ENCODE measurements at regions not wholly inside any gene's neighbourhood (a gene's known extent, or its start where the extent isn't known, plus 50 kb on each side); places are given as distances from the start of the nearest gene placed in this dataset.

- DNase-seq, result no peak
These were observed 436.5 kb downstream of the RND3 start for GRCh38 chr2:150051004-150051403.

DNA sequence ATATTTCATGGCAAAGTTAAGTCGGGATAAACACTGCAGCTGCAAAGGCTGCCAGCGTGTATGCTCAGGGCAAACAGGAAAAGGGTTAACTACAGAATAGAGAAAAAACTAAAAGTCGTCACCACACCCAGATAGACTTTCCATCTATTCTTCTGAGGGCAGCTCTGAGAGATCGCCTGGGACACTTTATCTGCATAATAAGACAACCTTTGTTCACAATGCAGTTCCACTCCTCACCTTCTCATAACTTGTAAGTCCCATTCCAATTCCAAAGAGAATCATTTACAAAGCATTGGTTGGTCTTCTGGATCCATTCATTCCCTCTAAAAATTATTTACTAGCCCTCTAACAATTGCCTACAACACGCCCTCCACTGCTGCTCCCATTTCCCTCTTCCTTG lies 437.4 kb downstream of the RND3 start:
- no peak for DNase-seq

DNA sequence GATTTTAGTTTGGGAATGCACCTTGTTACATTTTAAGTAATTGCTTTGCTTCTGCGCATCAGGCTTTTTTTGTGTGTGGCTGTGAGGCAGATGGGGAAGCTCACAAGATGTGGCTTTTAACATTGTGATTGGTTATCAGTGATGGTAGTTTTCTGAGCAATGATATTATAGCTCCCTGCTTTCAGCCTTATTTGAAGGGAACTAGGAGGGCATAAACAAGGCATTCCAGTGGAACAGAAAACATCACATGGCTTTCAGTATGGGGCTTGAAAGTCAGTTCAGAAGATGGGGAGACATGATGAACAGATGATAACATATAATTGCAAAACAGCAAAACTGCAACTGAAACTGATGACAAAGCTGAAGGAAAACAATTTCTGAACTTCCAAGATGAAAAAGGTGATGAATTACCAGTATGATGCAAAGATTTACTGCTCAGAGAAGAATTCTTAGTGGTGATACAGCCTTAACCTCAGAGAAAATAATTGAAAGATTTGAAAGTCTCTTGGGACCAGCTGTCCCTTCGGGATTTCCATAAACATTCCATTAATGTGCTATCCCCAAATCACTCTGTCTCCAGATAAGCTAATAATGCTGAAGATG lies 439.7 kb downstream of the RND3 start:
- no peak for DNase-seq

DNA sequence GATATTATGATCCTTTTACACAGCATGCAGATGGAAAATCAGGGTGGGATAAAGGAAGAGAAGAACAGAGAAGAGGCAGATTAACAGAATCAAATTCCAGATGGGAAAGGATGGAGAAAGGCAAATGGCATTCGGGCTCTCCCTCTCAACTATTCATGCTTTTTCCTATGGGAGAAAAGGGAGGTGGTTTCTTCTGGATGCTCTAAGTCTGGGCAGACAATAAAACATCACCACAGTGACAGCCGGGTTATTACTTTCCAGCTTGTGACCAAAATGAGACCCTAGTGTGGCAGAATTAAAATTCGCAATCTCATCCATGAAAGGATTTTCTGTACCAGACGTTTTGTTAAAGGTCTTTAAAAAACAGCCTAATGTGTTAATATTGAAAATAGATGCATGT lies 440.7 kb downstream of the RND3 start:
- DNase-seq, result no peak

DNA sequence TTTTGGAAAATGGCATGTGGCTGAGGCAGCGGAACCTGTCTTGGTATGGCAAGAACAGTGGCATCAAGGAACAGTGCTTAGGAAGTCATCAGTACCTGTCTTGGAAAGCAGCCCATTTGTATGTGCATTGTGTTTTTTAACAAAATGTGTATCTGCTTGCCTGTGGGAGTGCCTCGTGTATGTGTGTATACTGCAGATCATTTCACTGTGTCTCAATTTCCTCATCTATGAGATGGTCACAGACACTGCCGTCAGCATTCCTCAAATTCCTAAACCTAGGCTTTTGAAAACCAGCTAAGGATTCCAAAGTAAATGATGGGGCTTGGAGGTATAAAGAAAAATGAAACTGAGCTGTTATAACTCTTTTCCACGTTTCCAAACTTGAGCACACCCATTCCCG lies 441.3 kb downstream of the RND3 start:
- no peak for DNase-seq

DNA sequence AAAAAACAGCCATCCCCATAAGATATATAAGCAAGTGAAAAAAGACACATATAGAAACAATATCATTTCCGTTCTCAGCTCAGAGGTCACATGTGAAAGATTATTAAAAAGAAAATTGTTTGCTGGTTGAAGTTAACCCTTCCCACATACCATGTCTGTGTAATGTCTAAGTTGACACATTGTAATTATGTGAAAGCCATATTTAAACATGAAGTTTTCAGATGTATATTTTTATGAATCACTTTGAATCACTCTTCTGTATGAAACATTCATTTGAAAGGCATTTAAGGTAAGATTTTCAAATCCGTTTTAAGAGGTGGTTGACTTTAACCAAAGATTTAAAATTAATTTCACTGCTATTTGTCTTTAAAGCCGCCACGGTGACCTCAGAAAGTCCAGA lies 441.9 kb downstream of the RND3 start:
- DNase-seq, result no peak

DNA sequence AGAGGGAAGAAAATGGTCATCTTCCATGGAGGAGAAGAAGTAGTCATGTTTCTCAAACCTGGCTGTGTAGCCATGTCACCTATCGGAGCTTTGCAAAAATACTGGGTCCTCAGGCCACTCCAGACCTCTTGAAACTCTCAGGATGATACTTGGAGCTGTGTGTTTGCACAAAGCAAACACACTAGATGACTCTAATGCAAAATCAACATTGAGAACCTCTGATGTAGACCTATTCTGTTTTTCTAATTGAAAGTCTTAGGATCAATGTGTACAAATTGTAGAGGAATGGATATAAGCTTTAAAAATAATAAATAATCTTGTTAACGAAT lies 444.3 kb downstream of the RND3 start:
- no peak for DNase-seq

GRCh38 chr2:150042500-150043171 lies 444.8 kb downstream of the RND3 start:
- DNase-seq, result no peak

- DNase-seq, result peak; percentile 42 to 46
These were observed 445.6 kb downstream of the RND3 start for GRCh38 chr2:150041722-150042425.

DNA sequence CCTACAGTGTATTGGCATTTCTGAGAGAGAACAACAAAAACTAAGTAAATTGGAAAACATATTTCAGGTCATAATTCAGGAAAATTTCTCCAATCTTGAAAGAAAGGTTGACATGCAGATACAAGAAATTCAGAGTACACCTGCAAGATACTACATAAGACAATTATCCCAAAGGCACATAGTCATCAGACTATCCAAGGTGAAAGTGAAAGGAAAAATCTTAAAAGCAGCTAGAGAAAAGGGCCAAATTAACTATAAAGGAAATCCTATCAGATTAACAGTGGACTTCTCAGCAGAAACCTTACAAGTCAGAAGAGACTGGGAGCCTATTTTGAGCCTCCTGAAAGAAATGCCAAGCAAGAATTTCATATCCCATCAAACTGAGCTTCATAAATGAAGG lies 449.0 kb upstream of the MMADHC start:
- DNase-seq, result no peak

DNA sequence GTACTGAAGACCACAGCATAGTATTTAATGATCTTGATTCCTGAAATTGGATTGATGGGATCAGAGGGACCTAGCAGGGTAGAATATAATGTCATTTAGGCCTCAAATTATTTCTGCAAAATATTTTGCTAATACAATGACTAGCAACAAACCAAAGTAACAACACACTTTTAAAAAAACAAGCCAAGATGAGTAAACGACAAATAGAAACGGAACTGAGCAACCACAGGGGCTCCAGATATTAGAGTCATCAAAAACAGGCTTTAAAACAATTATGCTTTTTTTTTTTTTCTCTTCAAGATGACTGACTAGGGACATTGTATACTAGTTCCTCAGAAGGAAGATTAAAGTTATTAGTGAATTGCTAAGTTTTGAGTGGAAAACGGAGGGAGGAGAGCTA lies 447.1 kb upstream of the MMADHC start:
- no peak for DNase-seq

- peak; percentile 73 to 77 for DNase-seq
These were observed 443.0 kb upstream of the MMADHC start for GRCh38 chr2:150030436-150031190.

DNA sequence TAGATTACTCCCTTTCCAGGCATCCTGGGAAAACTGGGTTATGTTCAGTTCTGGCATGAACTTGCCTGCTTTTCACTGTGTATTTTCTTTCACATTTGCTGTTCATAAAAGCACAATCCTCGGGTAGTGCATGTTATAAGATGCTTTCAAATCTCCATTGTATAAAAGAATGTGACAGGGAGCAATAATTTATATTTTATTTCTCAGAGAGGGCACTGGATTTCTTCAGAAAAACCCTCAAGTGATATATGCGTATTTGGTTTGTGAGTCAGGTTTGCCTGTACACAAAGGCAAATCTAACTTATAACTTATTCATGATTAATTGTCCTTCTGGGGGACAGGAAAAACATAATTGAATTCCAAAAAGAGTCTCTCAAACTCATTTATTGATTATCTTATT lies 440.7 kb upstream of the MMADHC start:
- no peak for DNase-seq

GRCh38 chr2:150027164-150027563 lies 439.6 kb upstream of the MMADHC start:
- no peak for DNase-seq

- no peak for DNase-seq
These were observed 436.1 kb upstream of the MMADHC start for GRCh38 chr2:150023663-150024062.

DNA sequence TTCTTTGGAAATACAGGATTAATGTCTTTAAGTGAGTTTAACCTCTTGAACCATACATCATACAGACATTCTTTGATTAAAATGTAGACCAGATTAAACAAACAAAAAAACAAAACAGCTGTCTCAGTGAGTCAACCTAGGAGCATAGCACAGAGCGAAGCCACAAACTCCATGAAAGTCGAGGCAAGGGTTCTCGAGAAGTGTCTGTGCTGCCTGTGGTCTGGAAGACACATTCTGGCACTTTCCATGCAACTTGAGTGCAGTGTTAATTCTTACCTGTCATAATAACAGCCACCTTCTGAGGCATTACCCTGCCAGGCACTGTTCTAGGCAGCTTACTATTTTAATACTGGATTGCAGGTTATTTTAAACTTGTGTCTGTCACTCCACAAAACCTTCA lies 435.5 kb upstream of the MMADHC start:
- no peak for DNase-seq

- DNase-seq, result no peak
These were observed 433.5 kb upstream of the MMADHC start for GRCh38 chr2:150020937-150021673.

GRCh38 chr2:150020221-150020620 lies 432.6 kb upstream of the MMADHC start:
- no peak for DNase-seq

DNA sequence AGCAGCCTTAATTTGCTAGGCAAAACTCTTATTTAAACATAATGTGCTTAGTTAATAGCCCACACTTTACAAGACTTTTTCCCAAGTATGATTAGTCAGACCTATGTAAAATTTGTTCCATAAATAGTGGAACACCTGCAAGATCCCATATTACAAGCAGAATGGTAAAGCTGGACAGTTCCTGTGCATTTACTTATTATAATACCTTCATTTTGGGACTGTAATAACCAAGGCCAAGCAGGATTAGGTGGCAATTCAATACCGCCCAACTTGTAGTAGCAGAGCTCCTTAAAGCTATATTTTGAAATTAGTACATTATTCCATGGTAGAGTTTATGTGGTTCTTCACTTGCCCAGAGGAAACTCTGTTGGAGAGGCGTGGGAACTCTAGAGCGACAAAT lies 431.5 kb upstream of the MMADHC start:
- DNase-seq, result no peak

DNA sequence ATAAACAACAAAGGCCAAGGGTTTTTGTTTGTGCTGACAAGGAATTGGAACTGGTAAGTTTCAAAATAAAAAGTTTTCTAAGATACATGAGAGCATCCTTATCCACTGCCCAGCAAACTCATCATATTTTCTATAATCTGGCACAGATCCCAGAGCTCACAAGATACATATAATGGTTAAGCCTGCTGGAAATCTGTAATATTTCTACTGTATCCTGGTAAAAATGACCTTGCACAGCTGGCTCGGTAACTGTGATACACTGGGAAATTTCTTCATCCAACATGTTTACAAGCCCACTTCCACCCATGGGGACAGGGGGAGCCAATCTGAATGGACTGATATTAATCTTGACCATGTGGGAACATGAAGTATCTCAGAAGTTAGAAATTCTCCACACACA lies 425.4 kb upstream of the MMADHC start:
- DNase-seq, result peak; percentile 49 to 67

- no peak for DNase-seq
These were observed 423.7 kb upstream of the MMADHC start for GRCh38 chr2:150011161-150011730.

- no peak for DNase-seq
These were observed 421.3 kb upstream of the MMADHC start for GRCh38 chr2:150008901-150009300.
